Fibroblast of villous mesenchyme (primary cell): ENCODE measurements at regions not wholly inside any gene's neighbourhood (a gene's known extent, or its start where the extent isn't known, plus 50 kb on each side); places are given as distances from the start of the nearest gene placed in this dataset.

Experiments used
- DNase-seq: peaks from one replicate; pipeline ENCODE4 v3.0.0-alpha.2; 2010; ENCODE audit warnings: low read depth
- H3K4me3 ChIP-seq: 2 replicates; pipeline ENCODE4 v1.5.1; 2011; ENCODE audit warnings: low read depth, mild to moderate bottlenecking, low read length
- CTCF ChIP-seq: IDR thresholded peaks from 2 replicates; pipeline ENCODE4 v1.5.1; 2012; ENCODE audit warnings: low read depth, mild to moderate bottlenecking, low read length; ENCODE audit not compliant: insufficient read depth

DNA sequence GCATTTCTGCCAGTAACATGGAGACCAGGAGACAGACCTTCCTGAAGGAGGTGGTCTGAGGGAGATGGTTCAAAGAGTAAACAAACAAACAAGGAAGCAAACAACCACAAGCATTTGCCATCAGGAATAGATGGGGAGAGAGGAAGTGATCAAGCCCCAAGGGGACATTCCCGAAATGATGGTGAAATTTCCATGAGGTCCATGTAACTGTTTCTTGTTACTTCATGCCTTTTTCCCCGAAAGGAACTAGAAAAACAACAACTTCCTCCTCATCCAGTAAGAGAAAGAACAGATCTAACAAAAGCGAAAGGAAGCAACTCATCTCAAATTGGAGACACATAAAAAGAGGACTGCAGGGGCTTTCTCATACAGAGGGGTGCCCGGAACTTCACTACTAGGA is 152.5 kb upstream of the ZNF32 start:
- no peak overlapping the region for H3K4me3 ChIP-seq
- no peak for DNase-seq
- TF ChIP-seq CTCF = no peak

- TF ChIP-seq CTCF = no peak
- DNase-seq = no peak
- no peak overlapping the region for H3K4me3 ChIP-seq
These were observed 148.1 kb upstream of the ZNF32 start for GRCh38 chr10:43796781-43797180.

- TF ChIP-seq CTCF = no peak
- DNase-seq = no peak
- no peak overlapping the region for H3K4me3 ChIP-seq
These were observed 147.0 kb upstream of the ZNF32 start for GRCh38 chr10:43795639-43796038.

DNA sequence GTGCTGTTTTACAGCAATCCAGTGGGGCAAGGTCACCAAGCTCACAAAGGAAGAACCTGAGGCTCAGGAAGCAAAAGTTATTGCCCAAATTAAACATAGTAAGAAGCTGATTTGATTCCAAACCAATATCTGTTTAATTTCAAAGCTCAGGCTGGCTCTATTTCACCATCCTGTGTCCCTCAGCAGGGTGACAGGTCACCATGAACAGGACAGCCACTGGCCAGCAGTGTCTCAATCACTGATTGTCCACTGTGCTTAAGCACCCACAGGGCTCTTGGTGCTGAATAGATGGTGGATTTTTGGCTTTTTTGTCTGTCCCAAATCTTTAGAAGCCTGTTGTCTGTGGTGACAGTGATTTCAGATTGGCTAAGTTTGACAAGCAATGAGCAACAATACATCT is 146.4 kb upstream of the ZNF32 start:
- DNase-seq = no peak
- H3K4me3 ChIP-seq = no peak overlapping the region
- no peak for TF ChIP-seq CTCF

DNA sequence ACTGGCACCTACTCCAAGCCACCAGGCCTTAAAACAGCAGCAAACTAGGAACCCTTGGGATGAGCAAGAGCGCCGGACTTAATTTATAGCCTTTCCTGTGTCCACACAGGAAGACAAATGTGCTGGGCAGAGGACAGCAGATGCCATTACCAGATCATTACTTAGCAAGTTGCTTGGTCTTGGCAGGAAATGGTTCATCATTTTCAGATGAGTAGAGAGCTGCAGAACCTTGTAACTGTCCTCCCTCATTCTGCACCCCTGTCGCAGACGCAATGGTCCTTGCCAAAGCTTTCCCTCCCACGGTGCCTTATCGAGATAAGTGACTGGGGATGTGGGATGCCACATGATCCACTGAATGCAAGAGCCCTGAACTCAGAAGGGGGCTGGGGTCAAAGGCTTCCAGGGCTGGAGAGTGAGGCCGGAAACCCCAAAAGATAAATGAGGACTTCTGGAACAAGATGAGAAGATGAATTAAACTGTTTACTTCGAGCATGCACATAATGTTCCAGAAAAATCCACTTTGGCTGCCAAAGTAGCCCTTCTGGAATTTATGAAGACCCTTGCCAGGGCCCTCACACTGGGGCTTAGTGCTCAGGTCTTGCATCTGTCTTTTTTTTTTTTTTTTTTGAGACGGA is 145.6 kb upstream of the ZNF32 start:
- DNase-seq = peak; percentile 58
- H3K4me3 ChIP-seq = no peak overlapping the region
- TF ChIP-seq CTCF = no peak

DNA sequence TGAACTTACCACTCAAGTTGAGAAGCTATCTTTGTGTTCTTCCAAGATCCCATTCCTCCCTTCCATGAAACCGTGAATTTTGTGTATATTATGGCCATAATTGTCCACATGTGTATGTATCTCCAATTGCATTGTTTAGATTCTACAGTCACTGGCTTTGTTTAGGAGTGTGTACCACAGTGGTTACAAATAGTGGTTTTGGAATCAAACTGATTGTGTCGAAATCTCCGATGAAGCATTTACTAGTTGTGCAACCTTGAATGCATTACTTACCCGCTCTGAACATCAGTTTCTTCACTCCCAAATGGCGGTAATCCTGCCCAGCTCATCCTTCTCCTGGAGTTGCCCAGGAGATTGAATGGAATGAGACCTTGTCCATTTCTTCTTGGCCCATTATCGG is 145.0 kb upstream of the ZNF32 start:
- H3K4me3 ChIP-seq = no peak overlapping the region
- no peak for TF ChIP-seq CTCF
- DNase-seq = peak; percentile 72

DNA sequence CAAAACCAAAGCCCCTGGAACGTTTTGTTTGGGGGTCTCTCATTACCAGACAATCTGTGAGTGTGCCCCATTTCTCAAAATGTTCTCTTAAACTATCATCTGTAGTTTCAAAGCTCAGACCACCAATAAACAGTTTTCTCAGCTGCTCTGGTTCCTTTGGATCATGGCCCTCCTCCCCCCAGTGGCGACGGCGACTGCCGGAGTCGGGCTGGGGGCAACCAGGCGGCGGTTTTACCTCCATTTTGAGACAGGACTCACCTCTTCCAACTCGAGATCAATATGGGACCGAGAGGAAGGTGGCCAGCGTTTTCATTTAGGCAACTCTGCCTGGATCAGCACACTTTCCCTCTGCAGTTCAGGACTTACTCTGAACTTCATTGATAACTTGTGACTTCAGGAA is 141.5 kb upstream of the ZNF32 start:
- no peak for TF ChIP-seq CTCF
- no peak overlapping the region for H3K4me3 ChIP-seq
- no peak for DNase-seq
